ENCODE measurements at regions not wholly inside any gene's neighbourhood (a gene's known extent, or its start where the extent isn't known, plus 50 kb on each side); places are given as distances from the start of the nearest gene placed in this dataset.
A peak's percentile ranks its signal among the peaks of the same experiment; 100 is the strongest.

DNA sequence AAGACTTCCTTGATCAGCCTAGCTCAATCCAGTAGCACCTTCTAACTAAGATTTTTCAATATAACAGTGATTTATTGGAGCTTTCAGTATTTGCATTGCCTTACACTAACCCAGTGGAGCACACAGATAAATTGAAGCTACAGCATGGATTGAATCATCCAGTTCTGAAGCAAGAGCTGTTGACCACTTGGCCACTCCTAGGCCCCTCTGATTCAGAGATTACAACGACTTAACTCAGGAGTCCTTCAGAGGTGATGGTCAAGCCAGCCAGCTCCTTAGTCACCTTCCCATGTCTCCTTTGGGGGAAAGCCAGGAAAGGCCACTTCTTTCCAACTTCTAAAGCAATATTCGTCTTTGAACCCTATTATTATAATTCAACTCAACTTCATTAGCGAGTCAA, 151.8 kb downstream of the TENT5C start:
- no peaks in the 10 kb centered on the region for H3K9me2 ChIP-seq (replicated peaks; ENCODE audit: insufficient read depth, low read length)
- peaks cover 48% of the 10 kb centered on the region for H3K4me1 ChIP-seq (ENCODE audit: low read length)
- peaks cover 23% of the 10 kb centered on the region for H3F3A ChIP-seq (ENCODE audit: insufficient read depth, low read length)
- H3K4me2 ChIP-seq (ENCODE audit: low read depth, low read length) = no peak overlapping the region
- no peak for TF ChIP-seq EZH2phosphoT487 (IDR thresholded peaks at IDR 0.05; ENCODE audit: low read length)
- no peak for TF ChIP-seq EZH2 (optimal IDR thresholded peaks at IDR 0.05; ENCODE audit: low read depth, low read length)
- TF ChIP-seq, protein P1, sequence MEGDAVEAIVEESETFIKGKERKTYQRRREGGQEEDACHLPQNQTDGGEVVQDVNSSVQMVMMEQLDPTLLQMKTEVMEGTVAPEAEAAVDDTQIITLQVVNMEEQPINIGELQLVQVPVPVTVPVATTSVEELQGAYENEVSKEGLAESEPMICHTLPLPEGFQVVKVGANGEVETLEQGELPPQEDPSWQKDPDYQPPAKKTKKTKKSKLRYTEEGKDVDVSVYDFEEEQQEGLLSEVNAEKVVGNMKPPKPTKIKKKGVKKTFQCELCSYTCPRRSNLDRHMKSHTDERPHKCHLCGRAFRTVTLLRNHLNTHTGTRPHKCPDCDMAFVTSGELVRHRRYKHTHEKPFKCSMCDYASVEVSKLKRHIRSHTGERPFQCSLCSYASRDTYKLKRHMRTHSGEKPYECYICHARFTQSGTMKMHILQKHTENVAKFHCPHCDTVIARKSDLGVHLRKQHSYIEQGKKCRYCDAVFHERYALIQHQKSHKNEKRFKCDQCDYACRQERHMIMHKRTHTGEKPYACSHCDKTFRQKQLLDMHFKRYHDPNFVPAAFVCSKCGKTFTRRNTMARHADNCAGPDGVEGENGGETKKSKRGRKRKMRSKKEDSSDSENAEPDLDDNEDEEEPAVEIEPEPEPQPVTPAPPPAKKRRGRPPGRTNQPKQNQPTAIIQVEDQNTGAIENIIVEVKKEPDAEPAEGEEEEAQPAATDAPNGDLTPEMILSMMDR (IDR thresholded peaks at IDR 0.05; ENCODE audit: low read length) = no peak
- no peak overlapping the region for H2AFZ ChIP-seq (ENCODE audit: low read length)
- H3K27ac ChIP-seq (ENCODE audit: low read length) = 0 out of 2 replicates have a peak overlapping the region, but pooled peaks have one; percentile 90
- H4K20me1 ChIP-seq (ENCODE audit: insufficient read depth, low read length) = no peaks in the 10 kb centered on the region
- no peak overlapping the region for H3K4me3 ChIP-seq (ENCODE audit: low read length)
- DNase-seq = no peak
- peaks cover 49% of the 10 kb centered on the region for H3K79me2 ChIP-seq (ENCODE audit: low read length)
- H3K27me3 ChIP-seq (replicated peaks; ENCODE audit: insufficient read depth, low read length) = no peaks in the 10 kb centered on the region
- no peaks in the 10 kb centered on the region for H3K9me3 ChIP-seq (replicated peaks; ENCODE audit: insufficient read depth, low read length)
- H3K9ac ChIP-seq (ENCODE audit: low read length) = no peak overlapping the region; the same call in 1 of the 2 replicates
- H3K36me3 ChIP-seq (replicated peaks; ENCODE audit: insufficient read depth, low read length) = no peaks in the 10 kb centered on the region

DNA sequence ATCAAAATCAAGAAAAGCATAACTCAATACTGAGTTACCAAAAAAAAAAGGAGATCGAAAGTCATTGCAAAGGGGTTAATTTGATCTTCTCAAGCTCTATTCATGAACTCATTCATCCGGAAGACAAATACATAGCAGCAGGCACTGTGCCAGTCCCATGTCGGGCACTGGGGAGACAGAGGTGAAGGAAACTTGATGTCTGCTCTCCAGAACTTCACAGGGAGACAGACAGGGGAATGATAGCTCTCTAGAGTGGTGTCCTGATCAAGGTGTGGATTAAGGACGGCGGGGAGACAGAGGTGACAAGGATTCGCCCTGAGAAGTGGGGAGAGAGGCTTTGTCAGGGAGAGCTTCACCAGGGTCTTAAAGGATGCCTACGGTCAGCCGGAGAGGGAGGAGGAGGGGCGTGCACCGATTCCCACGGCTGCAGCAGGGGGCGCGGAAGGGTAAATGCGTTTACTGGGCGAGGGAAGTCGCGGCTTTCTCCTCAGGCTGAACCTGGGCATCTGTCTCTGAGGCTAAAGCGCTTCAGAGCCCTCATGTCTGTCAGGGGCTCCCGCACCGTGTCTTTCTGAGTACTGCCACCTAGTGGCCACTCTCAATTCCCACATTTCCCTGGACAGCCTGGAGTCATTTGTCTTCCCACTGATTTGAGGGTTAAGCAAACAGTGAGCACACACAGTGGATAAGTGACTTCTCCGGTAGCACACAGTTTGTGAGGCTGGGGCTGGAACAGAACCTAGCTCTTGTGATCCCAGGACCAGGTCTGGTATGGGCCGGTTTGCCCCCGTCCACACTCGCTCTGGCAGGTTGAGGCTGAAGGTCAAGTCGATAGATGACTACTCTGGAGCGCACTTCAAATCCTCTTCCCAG, 152.8 kb downstream of the TENT5C start:
- peak overlapping the region; percentile 83 for H3K4me2 ChIP-seq (ENCODE audit: low read depth, low read length)
- H4K20me1 ChIP-seq (ENCODE audit: insufficient read depth, low read length) = no peaks in the 10 kb centered on the region
- peak overlapping the region; percentile 74 for H3K9ac ChIP-seq (ENCODE audit: low read length)
- no peaks in the 10 kb centered on the region for H3K36me3 ChIP-seq (replicated peaks; ENCODE audit: insufficient read depth, low read length)
- peaks cover 23% of the 10 kb centered on the region for H3F3A ChIP-seq (ENCODE audit: insufficient read depth, low read length)
- H3K9me3 ChIP-seq (replicated peaks; ENCODE audit: insufficient read depth, low read length) = no peaks in the 10 kb centered on the region
- H3K4me1 ChIP-seq (ENCODE audit: low read length) = peaks cover 45% of the 10 kb centered on the region
- peak overlapping the region; percentile 90 for H3K27ac ChIP-seq (ENCODE audit: low read length)
- H3K79me2 ChIP-seq (ENCODE audit: low read length) = peaks cover 41% of the 10 kb centered on the region
- H3K9me2 ChIP-seq (replicated peaks; ENCODE audit: insufficient read depth, low read length) = no peaks in the 10 kb centered on the region
- peak overlapping the region; percentile 52 for H3K4me3 ChIP-seq (ENCODE audit: low read length)
- peak overlapping the region; percentile 59 for H2AFZ ChIP-seq (ENCODE audit: low read length)
- no peak for TF ChIP-seq EZH2phosphoT487 (IDR thresholded peaks at IDR 0.05; ENCODE audit: low read length)
- TF ChIP-seq, protein P1 (IDR thresholded peaks at IDR 0.05; ENCODE audit: low read length) = peak; percentile 66
- no peaks in the 10 kb centered on the region for H3K27me3 ChIP-seq (replicated peaks; ENCODE audit: insufficient read depth, low read length)
- DNase-seq = peak; percentile 66

DNA sequence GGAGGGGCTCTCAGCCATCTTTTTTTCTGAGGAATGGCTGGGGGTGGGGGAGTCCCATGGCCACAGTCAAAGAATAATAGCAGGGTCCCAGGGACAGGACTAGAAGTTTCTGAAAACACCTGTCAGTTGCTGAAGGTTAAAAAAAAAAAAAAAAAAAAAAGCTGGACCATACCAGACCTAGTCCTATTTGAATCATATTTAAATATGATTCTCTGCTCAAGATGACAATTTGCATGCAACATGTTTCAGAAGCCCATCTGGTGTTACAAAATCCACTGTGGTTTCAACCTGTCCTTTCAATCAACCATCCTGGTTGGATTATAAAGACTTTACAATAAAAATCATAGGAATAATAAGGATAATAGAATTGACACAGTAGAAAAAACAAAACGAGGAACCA, 153.7 kb downstream of the TENT5C start:
- TF ChIP-seq, protein P1 (IDR thresholded peaks at IDR 0.05; ENCODE audit: low read length) = no peak
- TF ChIP-seq EZH2phosphoT487 (IDR thresholded peaks at IDR 0.05; ENCODE audit: low read length) = no peak
- no peak for TF ChIP-seq EZH2 (optimal IDR thresholded peaks at IDR 0.05; ENCODE audit: low read depth, low read length)
- Histone ChIP-seq H3K4me2 (ENCODE audit: low read depth, low read length) (peak overlapping the region; percentile 83), H3K36me3 (replicated peaks; ENCODE audit: insufficient read depth, low read length) (no peaks in the 10 kb centered on the region)

More for the DNA sequence above, 153.7 kb downstream of the TENT5C start:
- peaks cover 23% of the 10 kb centered on the region for H3F3A ChIP-seq (ENCODE audit: insufficient read depth, low read length)
- peaks cover 40% of the 10 kb centered on the region for H3K4me1 ChIP-seq (ENCODE audit: low read length)
- no peak overlapping the region for H2AFZ ChIP-seq (ENCODE audit: low read length)
- H3K9me2 ChIP-seq (replicated peaks; ENCODE audit: insufficient read depth, low read length) = no peaks in the 10 kb centered on the region
- peak; percentile 59 for DNase-seq
- H3K27ac ChIP-seq (ENCODE audit: low read length) = peak overlapping the region; percentile 90
- H3K4me3 ChIP-seq (ENCODE audit: low read length) = peak overlapping the region; percentile 52
- H4K20me1 ChIP-seq (ENCODE audit: insufficient read depth, low read length) = no peaks in the 10 kb centered on the region
- no peaks in the 10 kb centered on the region for H3K9me3 ChIP-seq (replicated peaks; ENCODE audit: insufficient read depth, low read length)
- no peaks in the 10 kb centered on the region for H3K27me3 ChIP-seq (replicated peaks; ENCODE audit: insufficient read depth, low read length)
- peak overlapping the region; percentile 74; the same call in 1 of the 2 replicates for H3K9ac ChIP-seq (ENCODE audit: low read length)
- H3K79me2 ChIP-seq (ENCODE audit: low read length) = peaks cover 33% of the 10 kb centered on the region

Data from MM.1S (cell line).